ENCODE measurements at regions not wholly inside any gene's neighbourhood (a gene's known extent, or its start where the extent isn't known, plus 50 kb on each side); places are given as distances from the start of the nearest gene placed in this dataset.

DNA sequence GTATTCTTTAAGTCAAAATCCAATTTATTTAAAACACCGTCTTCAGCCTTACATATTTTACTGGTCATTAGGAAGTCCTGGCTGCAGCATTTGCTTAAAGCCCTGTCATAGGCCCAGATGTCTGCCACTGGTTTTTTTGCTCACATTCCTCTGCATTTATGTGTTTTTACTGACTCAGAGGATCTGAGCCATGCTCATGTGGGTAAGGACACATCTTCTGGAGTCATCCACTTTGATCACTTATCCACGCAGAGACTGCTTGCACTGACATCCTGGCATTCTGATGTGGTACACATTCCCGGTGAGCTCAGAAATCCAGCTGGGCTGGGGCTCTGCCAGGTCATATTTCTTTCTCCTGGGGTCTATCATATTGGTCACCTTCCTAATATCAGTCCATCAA lies 531.7 kb upstream of the ARGLU1 start:
- Mint-ChIP-seq H3K4me1 (no peaks in the 10 kb centered on the region), H3K36me3 (no peaks in the 10 kb centered on the region), H3K4me3 (no peak overlapping the region), H3K27ac (no peak overlapping the region), H3K9me3 (peaks cover 2 to 11% of the 10 kb centered on the region in 2 donors), H3K27me3 (ENCODE audit: low read depth in 2 of 2) (no peaks in the 10 kb centered on the region)
- H3K4me3 ChIP-seq (ENCODE audit: low read length), result no peak overlapping the region
- intact Hi-C loops (cut with micrococcal nuclease), result no loop called here
- TF ChIP-seq, protein P1, sequence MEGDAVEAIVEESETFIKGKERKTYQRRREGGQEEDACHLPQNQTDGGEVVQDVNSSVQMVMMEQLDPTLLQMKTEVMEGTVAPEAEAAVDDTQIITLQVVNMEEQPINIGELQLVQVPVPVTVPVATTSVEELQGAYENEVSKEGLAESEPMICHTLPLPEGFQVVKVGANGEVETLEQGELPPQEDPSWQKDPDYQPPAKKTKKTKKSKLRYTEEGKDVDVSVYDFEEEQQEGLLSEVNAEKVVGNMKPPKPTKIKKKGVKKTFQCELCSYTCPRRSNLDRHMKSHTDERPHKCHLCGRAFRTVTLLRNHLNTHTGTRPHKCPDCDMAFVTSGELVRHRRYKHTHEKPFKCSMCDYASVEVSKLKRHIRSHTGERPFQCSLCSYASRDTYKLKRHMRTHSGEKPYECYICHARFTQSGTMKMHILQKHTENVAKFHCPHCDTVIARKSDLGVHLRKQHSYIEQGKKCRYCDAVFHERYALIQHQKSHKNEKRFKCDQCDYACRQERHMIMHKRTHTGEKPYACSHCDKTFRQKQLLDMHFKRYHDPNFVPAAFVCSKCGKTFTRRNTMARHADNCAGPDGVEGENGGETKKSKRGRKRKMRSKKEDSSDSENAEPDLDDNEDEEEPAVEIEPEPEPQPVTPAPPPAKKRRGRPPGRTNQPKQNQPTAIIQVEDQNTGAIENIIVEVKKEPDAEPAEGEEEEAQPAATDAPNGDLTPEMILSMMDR (IDR thresholded peaks at IDR 0.05), result no peak
- WGBS (ENCODE audit: insufficient coverage), result 93% methylated on average over 3 of the region's 3 CpGs
- ATAC-seq (no peak), DNase-seq (no peak)
- no peaks in the 10 kb centered on the region for H3K9me3 ChIP-seq (ENCODE audit: control insufficient read depth, insufficient read depth, low read length)
- no peaks in the 10 kb centered on the region for H3K36me3 ChIP-seq (ENCODE audit: control insufficient read depth, insufficient read depth, low read length)
- no peaks in the 10 kb centered on the region for H3K4me1 ChIP-seq (ENCODE audit: control insufficient read depth, insufficient read depth, low read length)
- H3K27ac ChIP-seq (ENCODE audit: low read length), result no peak overlapping the region
- no peaks in the 10 kb centered on the region for H3K27me3 ChIP-seq (ENCODE audit: control insufficient read depth, insufficient read depth, low read length)

DNA sequence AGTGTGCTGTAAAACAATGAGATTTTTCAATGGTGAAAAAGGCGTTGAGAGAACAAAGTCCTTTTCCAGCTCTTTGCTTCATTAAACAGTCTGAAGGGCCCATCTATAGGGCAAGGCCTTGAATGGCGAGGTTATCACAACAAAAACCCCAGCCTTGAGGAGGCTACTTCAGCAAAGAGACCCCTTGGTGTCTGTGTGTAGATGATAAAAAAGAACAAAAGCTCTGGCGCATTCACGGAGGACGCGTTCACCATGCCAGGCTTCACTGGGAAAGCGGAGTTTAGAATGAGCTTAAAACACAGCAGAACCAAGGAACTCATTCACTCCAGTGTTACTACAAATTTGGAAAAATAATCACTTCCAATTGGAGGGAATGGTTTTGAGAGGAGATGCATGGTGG lies 530.0 kb upstream of the ARGLU1 start:
- no peaks in the 10 kb centered on the region for H3K27me3 ChIP-seq (ENCODE audit: control insufficient read depth, insufficient read depth, low read length)
- DNase-seq, result no peak
- Mint-ChIP-seq H3K27ac (no peak overlapping the region), H3K4me1 (no peaks in the 10 kb centered on the region), H3K27me3 (ENCODE audit: low read depth in 2 of 2) (no peaks in the 10 kb centered on the region), H3K4me3 (no peak overlapping the region), H3K9me3 (peaks cover 2 to 7% of the 10 kb centered on the region in 2 donors), H3K36me3 (no peaks in the 10 kb centered on the region)
- no peak overlapping the region for H3K4me3 ChIP-seq (ENCODE audit: low read length)
- WGBS (ENCODE audit: insufficient coverage), result 91% methylated on average over 6 of the region's 7 CpGs
- no peak for ATAC-seq
- no peaks in the 10 kb centered on the region for H3K36me3 ChIP-seq (ENCODE audit: control insufficient read depth, insufficient read depth, low read length)
- intact Hi-C loops (cut with micrococcal nuclease), result no loop called here
- H3K4me1 ChIP-seq (ENCODE audit: control insufficient read depth, insufficient read depth, low read length), result no peaks in the 10 kb centered on the region
- H3K9me3 ChIP-seq (ENCODE audit: control insufficient read depth, insufficient read depth, low read length), result no peaks in the 10 kb centered on the region
- TF ChIP-seq, protein P1 (IDR thresholded peaks at IDR 0.05), result no peak
- no peak overlapping the region for H3K27ac ChIP-seq (ENCODE audit: low read length)

DNA sequence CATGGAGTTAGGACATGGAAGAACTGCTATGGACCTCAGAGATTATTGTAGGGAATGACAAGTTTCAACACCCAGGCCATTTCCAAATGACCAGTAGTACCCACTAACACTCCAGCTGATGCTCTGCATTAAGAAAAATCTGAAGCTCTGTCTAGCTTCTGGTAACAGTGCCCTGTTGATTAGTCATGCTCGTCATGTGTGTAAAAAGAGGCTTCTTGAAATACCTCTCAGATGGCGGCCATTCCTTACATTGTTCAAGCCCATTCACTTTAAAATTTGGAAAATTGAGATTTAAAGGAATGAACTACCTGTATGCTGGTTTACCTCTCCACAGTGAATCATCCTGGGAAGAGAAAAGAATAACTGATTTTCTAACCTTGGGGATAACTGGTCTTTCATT lies 527.9 kb upstream of the ARGLU1 start:
- Histone ChIP-seq H3K36me3 (ENCODE audit: control insufficient read depth, insufficient read depth, low read length) (no peaks in the 10 kb centered on the region), H3K27me3 (ENCODE audit: control insufficient read depth, insufficient read depth, low read length) (no peaks in the 10 kb centered on the region), H3K4me1 (ENCODE audit: control insufficient read depth, insufficient read depth, low read length) (no peaks in the 10 kb centered on the region), H3K4me3 (ENCODE audit: low read length) (no peak overlapping the region), H3K27ac (ENCODE audit: low read length) (no peak overlapping the region), H3K9me3 (ENCODE audit: control insufficient read depth, insufficient read depth, low read length) (no peaks in the 10 kb centered on the region)
- TF ChIP-seq, protein P1 (IDR thresholded peaks at IDR 0.05), result no peak
- H3K27me3 Mint-ChIP-seq (ENCODE audit: low read depth in 2 of 2), result no peaks in the 10 kb centered on the region
- H3K9me3 Mint-ChIP-seq, result peaks cover 2 to 7% of the 10 kb centered on the region in 2 donors
- no peak for ATAC-seq
- no peaks in the 10 kb centered on the region for H3K36me3 Mint-ChIP-seq
- no peak overlapping the region for H3K27ac Mint-ChIP-seq
- DNase-seq, result no peak
- H3K4me1 Mint-ChIP-seq, result no peaks in the 10 kb centered on the region
- H3K4me3 Mint-ChIP-seq, result no peak overlapping the region
- no CpG with 5 or more reads among the region's 2 CpGs for WGBS (ENCODE audit: insufficient coverage)
- intact Hi-C loops (cut with micrococcal nuclease), result no loop called here

DNA sequence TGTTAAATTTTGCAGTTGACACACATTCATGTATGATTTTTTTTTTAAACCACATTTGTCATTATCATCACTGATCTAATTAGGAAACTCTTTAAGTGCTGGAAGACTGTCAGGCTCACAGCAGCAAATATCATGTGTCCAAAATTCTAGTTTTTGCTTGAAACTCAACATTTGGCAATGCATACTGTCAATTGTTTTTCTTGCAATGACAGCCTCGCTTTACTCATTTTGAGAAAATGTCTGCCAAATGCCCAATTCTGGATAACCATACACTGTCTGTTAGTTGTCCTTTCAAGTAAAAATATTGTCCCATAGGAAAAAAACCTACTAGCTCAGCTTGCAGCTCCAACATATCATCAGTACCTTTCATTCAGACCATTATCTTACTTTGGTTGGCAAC lies 523.9 kb upstream of the ARGLU1 start:
- WGBS (ENCODE audit: insufficient coverage), result 90% methylated on average over 1 of the region's 1 CpG
- Mint-ChIP-seq H3K36me3 (no peaks in the 10 kb centered on the region), H3K4me3 (no peak overlapping the region), H3K27me3 (ENCODE audit: low read depth in 2 of 2) (no peaks in the 10 kb centered on the region), H3K4me1 (no peaks in the 10 kb centered on the region), H3K27ac (no peak overlapping the region), H3K9me3 (peaks cover 0 to 2% of the 10 kb centered on the region in 2 donors)
- H3K4me1 ChIP-seq (ENCODE audit: control insufficient read depth, insufficient read depth, low read length), result no peaks in the 10 kb centered on the region
- no peak overlapping the region for H3K4me3 ChIP-seq (ENCODE audit: low read length)
- TF ChIP-seq, protein P1 (IDR thresholded peaks at IDR 0.05), result no peak
- no peak overlapping the region for H3K27ac ChIP-seq (ENCODE audit: low read length)
- intact Hi-C loops (cut with micrococcal nuclease), result no loop called here
- H3K27me3 ChIP-seq (ENCODE audit: control insufficient read depth, insufficient read depth, low read length), result no peaks in the 10 kb centered on the region
- no peaks in the 10 kb centered on the region for H3K36me3 ChIP-seq (ENCODE audit: control insufficient read depth, insufficient read depth, low read length)
- no peak for DNase-seq
- no peak for ATAC-seq
- no peaks in the 10 kb centered on the region for H3K9me3 ChIP-seq (ENCODE audit: control insufficient read depth, insufficient read depth, low read length)

Data from natural killer cell (primary cell).